Gastroesophageal sphincter (tissue), 3 donors: ENCODE measurements at regions not wholly inside any gene's neighbourhood (a gene's known extent, or its start where the extent isn't known, plus 50 kb on each side); places are given as distances from the start of the nearest gene placed in this dataset.

ENCODE experiments used
- EP300 ChIP-seq: sonication (generic); formaldehyde crosslinking; IDR thresholded peaks from one replicate; pipeline ENCODE4 v1.6.1; 2017; ENCODE audit warnings: antibody characterized with exemption, mild to moderate bottlenecking
- POLR2A ChIP-seq, 2 donors: fragments of 450-650 bp; IDR thresholded peaks; one replicate each; pipeline ENCODE4 v1.6.1; 2017; ENCODE audit warnings: antibody characterized with exemption in 2 of 2, mild to moderate bottlenecking in 2 of 2, moderate library complexity in 1 of 2
- POLR2AphosphoS5 ChIP-seq: sonication (generic); formaldehyde crosslinking; IDR thresholded peaks from one replicate; pipeline ENCODE4 v1.6.1; 2017; ENCODE audit warnings: antibody characterized with exemption
- TF ChIP-seq, protein P1 (sequence below), 4 experiments: fragments of 200-600 bp in 2 of 4; fragments of 450-650 bp in 2 of 4; sonication (generic) in 1 of 4; IDR thresholded peaks; one replicate each; pipeline ENCODE4 v1.5.1; 2017 to 2019; ENCODE audit warnings: antibody characterized with exemption in 4 of 4, mild to moderate bottlenecking in 2 of 4, moderate library complexity in 2 of 4

DNA sequence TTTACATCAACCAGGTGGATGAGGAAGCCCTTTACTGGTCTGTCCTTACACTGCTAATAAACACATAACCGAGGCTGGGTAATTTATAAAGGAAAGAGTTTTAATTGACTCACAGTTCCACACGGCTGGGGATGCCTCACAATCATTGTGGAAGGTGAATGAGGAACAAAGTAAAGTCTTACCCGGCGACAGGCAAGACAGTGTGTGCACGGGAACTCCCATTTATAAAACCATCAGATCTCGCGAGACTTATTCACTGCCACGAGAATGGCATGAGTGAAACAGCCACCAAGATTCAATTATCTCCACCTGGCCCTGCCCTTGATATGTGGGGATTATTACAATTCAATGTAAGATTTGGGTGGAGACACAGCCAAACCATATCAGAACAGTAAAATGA is 67.3 kb upstream of the GRAMD2B start:
- no peak for TF ChIP-seq POLR2AphosphoS5
- TF ChIP-seq, protein P1, sequence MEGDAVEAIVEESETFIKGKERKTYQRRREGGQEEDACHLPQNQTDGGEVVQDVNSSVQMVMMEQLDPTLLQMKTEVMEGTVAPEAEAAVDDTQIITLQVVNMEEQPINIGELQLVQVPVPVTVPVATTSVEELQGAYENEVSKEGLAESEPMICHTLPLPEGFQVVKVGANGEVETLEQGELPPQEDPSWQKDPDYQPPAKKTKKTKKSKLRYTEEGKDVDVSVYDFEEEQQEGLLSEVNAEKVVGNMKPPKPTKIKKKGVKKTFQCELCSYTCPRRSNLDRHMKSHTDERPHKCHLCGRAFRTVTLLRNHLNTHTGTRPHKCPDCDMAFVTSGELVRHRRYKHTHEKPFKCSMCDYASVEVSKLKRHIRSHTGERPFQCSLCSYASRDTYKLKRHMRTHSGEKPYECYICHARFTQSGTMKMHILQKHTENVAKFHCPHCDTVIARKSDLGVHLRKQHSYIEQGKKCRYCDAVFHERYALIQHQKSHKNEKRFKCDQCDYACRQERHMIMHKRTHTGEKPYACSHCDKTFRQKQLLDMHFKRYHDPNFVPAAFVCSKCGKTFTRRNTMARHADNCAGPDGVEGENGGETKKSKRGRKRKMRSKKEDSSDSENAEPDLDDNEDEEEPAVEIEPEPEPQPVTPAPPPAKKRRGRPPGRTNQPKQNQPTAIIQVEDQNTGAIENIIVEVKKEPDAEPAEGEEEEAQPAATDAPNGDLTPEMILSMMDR (IDR thresholded peaks at IDR 0.05) = no peak
- no peak for TF ChIP-seq POLR2A (IDR thresholded peaks at IDR 0.05)
- TF ChIP-seq EP300 = no peak
